ENCODE measurements at regions not wholly inside any gene's neighbourhood (a gene's known extent, or its start where the extent isn't known, plus 50 kb on each side); places are given as distances from the start of the nearest gene placed in this dataset.

DNA sequence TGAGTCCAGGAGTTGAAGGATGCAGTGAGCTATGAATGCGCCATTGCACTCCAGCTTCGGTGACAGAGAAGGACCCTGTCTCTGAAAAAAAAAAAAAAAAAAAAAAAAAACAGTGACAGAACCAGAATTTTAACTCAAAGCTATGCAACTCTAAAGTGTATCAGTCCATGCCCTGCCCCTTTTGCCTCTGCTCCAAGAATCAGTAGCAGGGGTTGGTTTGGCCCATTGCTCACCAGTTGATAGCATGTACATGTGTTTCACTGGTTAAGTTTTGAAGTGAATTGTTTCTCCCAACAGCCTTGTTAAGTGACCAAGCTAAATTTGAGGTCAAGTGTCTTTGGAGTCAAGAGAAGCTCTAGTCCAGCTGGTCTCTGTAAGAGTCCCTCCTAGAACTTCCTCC is 245.9 kb downstream of the PLPP3 start:
- intact Hi-C loops (cut with DNase I; ENCODE audit: low total_unique reads) = no loop called here
- no peak for TF ChIP-seq POLR2A (IDR thresholded peaks at IDR 0.05)
- no peak for TF ChIP-seq EP300 (IDR thresholded peaks at IDR 0.05; ENCODE audit: low read depth)
- TF ChIP-seq CTCF (IDR thresholded peaks at IDR 0.05) = no peak
- TF ChIP-seq POLR2AphosphoS5 (IDR thresholded peaks at IDR 0.05) = no peak
- in situ Hi-C loops (cut with MboI; ENCODE audit: low pct_ligation_motif_present in 1 of 4, low pct_unique_long_range_greater_than_20kb in 1 of 4, low sequenced_read_pairs in 3 of 4) = no loop called here
- WGBS, 2 donors (ENCODE audit: low coverage in 1 of 2) = 83 to 97% methylated on average over 1 to 2 of the region's 2 CpGs
- Histone ChIP-seq H3K4me1 (no peaks in the 10 kb centered on the region), H3K27ac (no peak overlapping the region), H3K9me3 (no peaks in the 10 kb centered on the region), H3K4me3 (no peak overlapping the region), H3K36me3 (no peaks in the 10 kb centered on the region), H3K27me3 (no peaks in the 10 kb centered on the region)
- DNase-seq = no peak

DNA sequence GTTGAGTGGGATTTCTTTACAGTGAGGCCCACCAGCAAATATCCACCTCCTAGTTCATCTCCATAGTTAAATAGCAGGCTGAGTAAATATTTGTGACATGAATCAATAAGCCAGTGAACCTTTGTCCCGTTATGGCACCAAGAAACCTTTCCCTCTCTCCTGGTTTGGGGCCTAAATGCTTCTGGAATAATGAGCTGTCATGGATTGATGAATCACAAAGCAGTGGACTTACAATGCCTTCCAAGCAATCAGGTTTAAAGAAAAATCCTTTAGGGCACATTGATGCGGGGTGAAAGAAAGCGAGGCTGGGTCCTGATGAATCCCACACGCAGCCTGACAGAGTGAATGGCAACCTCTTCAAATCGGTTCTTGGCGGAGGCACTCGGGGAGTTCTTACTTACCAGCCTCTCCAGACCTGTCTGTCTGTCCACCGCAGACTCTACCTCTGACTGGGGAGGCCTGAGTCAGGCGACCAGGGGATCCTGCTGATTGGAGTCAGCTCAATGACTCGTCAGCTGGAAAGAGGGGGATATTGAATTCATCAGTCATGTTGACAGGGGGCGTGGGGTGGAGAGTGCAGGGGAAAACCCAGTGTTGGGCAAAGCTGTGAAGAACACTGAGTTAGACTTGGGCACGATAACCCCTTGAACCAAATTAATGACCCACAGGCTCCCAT is 247.3 kb downstream of the PLPP3 start:
- DNase-seq = no peak
- TF ChIP-seq EP300 (IDR thresholded peaks at IDR 0.05; ENCODE audit: low read depth) (no peak), CTCF (IDR thresholded peaks at IDR 0.05) (no peak), POLR2A (IDR thresholded peaks at IDR 0.05) (no peak), POLR2AphosphoS5 (IDR thresholded peaks at IDR 0.05) (no peak)

DNA sequence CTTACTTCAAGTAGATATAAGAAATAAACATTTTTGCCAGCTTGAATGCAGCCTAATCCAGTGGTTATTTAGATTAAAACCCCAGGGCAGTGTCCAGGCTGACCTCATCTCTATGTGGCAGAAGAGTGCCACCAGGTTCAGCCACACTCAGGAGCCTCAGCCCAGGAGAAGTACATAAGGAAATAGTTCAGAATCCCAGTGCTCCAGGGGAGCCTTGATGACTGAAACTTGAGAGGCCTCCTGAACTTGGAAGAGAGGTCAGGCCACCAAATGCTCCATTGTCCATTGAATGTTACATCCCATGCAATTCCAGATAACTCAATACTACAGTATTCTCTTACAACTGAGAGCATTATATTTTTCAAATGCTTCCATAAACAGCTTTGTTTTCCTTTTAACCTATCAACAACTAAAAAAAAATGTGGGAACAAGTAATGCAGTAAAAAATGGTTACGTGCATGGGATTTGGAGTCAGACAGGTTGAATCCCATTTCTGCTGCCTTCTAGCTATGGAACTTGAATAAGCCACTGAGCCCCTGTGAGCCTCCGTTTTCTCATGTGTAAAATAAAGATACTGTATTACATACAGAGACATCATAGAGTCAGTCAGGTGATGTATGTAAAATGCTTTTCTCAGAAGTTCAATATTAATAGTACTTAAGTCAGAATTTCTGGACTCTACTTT is 248.0 kb downstream of the PLPP3 start:
- DNase-seq = no peak
- no peaks in the 10 kb centered on the region for H3K27me3 ChIP-seq
- in situ Hi-C loops (cut with MboI; ENCODE audit: low pct_ligation_motif_present in 1 of 4, low pct_unique_long_range_greater_than_20kb in 1 of 4, low sequenced_read_pairs in 3 of 4) = no loop called here
- intact Hi-C loops (cut with DNase I; ENCODE audit: low total_unique reads) = no loop called here
- no peaks in the 10 kb centered on the region for H3K36me3 ChIP-seq
- H3K27ac ChIP-seq = no peak overlapping the region
- no peaks in the 10 kb centered on the region for H3K9me3 ChIP-seq
- WGBS, 2 donors (ENCODE audit: low coverage in 1 of 2) = 71 to 93% methylated on average over 2 of the region's 2 CpGs
- TF ChIP-seq POLR2AphosphoS5 (IDR thresholded peaks at IDR 0.05) (no peak), EP300 (IDR thresholded peaks at IDR 0.05; ENCODE audit: low read depth) (no peak), POLR2A (IDR thresholded peaks at IDR 0.05) (no peak), CTCF (IDR thresholded peaks at IDR 0.05) (no peak)
- H3K4me3 ChIP-seq = no peak overlapping the region
- no peaks in the 10 kb centered on the region for H3K4me1 ChIP-seq

More for the DNA sequence above, 247.3 kb downstream of the PLPP3 start:
- H3K4me3 ChIP-seq = no peak overlapping the region
- WGBS, 2 donors (ENCODE audit: low coverage in 1 of 2) = 84 to 100% methylated on average over 2 to 12 of the region's 12 CpGs
- H3K9me3 ChIP-seq = no peaks in the 10 kb centered on the region
- H3K27me3 ChIP-seq = no peaks in the 10 kb centered on the region
- intact Hi-C loops (cut with DNase I; ENCODE audit: low total_unique reads) = no loop called here
- no peaks in the 10 kb centered on the region for H3K4me1 ChIP-seq
- in situ Hi-C loops (cut with MboI; ENCODE audit: low pct_ligation_motif_present in 1 of 4, low pct_unique_long_range_greater_than_20kb in 1 of 4, low sequenced_read_pairs in 3 of 4) = no loop called here
- H3K27ac ChIP-seq = no peak overlapping the region
- no peaks in the 10 kb centered on the region for H3K36me3 ChIP-seq

DNA sequence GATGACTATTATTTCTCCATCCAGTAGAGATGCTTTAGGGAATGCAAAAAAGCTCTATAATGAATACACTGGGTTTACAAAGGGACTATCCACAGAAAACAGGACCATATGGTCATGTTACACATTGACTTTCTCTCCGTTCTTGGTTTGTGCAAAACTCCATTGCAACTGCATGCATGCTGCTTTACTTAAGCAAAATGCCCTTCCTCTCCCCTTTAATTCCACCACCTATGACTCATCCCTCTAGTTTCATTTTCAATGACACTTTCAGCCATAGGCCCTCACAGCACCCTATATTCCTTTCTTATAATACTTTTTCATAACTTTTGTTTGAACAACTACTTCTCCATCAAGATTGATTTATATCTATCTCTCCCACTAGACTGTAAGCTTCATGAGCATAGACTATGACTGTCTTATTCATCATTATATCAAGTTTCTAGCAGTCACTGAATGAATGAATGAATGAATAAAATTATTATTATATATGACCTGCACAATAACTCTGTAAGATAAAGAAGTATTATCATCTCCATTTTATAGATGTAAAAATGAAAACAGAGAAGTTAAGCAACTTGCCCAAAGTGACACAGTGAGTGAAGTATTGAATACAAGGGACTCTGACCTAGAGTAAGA is 248.9 kb downstream of the PLPP3 start:
- Histone ChIP-seq H3K27me3 (no peaks in the 10 kb centered on the region), H3K4me1 (no peaks in the 10 kb centered on the region), H3K4me3 (no peak overlapping the region), H3K36me3 (no peaks in the 10 kb centered on the region), H3K9me3 (no peaks in the 10 kb centered on the region), H3K27ac (no peak overlapping the region)
- intact Hi-C loops (cut with DNase I; ENCODE audit: low total_unique reads) (no loop called here), in situ Hi-C loops (cut with MboI; ENCODE audit: low pct_ligation_motif_present in 1 of 4, low pct_unique_long_range_greater_than_20kb in 1 of 4, low sequenced_read_pairs in 3 of 4) (no loop called here)
- 38 to 39% methylated on average over 1 of the region's 1 CpG for WGBS, 2 donors (ENCODE audit: low coverage in 1 of 2)
- no peak for DNase-seq
- TF ChIP-seq POLR2AphosphoS5 (IDR thresholded peaks at IDR 0.05) (no peak), POLR2A (IDR thresholded peaks at IDR 0.05) (no peak), EP300 (IDR thresholded peaks at IDR 0.05; ENCODE audit: low read depth) (no peak), CTCF (IDR thresholded peaks at IDR 0.05) (no peak)
